HepG2 (cell line): ENCODE measurements at regions not wholly inside any gene's neighbourhood (a gene's known extent, or its start where the extent isn't known, plus 50 kb on each side); places are given as distances from the start of the nearest gene placed in this dataset.

ENCODE experiments used
- AGO1 ChIP-seq: fragments of 200-400 bp; formaldehyde crosslinking; IDR thresholded peaks from 2 replicates; pipeline ENCODE4 v1.6.1; 2017; ENCODE audit warnings: mild to moderate bottlenecking, low read depth, low read length, moderate library complexity; ENCODE audit not compliant: poor library complexity, severe bottlenecking
- EEA1 ChIP-seq: sonication (generic); formaldehyde crosslinking; IDR thresholded peaks from 2 replicates; pipeline ENCODE4 v1.5.1; 2020; ENCODE audit warnings: mild to moderate bottlenecking, missing genetic modification reagents, borderline replicate concordance
- HDAC2 ChIP-seq: sonication (generic); formaldehyde crosslinking; IDR thresholded peaks from 2 replicates; pipeline ENCODE4 v1.4.0; 2020; ENCODE audit warnings: missing genetic modification reagents
- HHEX ChIP-seq: IDR thresholded peaks from 2 replicates; pipeline ENCODE4 v1.6.1; 2016; ENCODE audit warnings: control low read depth
- JDP2 ChIP-seq: sonication (generic); formaldehyde crosslinking; IDR thresholded peaks from 2 replicates; pipeline ENCODE4 v1.8.1; 2022; ENCODE audit warnings: missing genetic modification reagents, borderline replicate concordance
- RFX1 ChIP-seq: fragments of 450-650 bp; IDR thresholded peaks from 2 replicates; pipeline ENCODE4 v1.6.1; 2017
- SCMH1 ChIP-seq: sonication (generic); formaldehyde crosslinking; IDR thresholded peaks from 2 replicates; pipeline ENCODE4 v1.9.0; 2021; ENCODE audit warnings: missing genetic modification reagents, mild to moderate bottlenecking, borderline replicate concordance
- THAP9 ChIP-seq: sonication (generic); formaldehyde crosslinking; IDR thresholded peaks from 2 replicates; pipeline ENCODE4; 2020; ENCODE audit warnings: missing genetic modification reagents, mild to moderate bottlenecking, borderline replicate concordance
- ZFP82 ChIP-seq: sonication (generic); formaldehyde crosslinking; IDR thresholded peaks from 2 replicates; pipeline ENCODE4 v1.5.1; 2020; ENCODE audit warnings: mild to moderate bottlenecking, missing genetic modification reagents, borderline replicate concordance
- ZMYM2 ChIP-seq: sonication (generic); formaldehyde crosslinking; IDR thresholded peaks from 2 replicates; pipeline ENCODE4 v1.8.0; 2022; ENCODE audit warnings: mild to moderate bottlenecking, missing genetic modification reagents
- ZNF234 ChIP-seq: sonication (generic); formaldehyde crosslinking; conservative IDR thresholded peaks from 2 replicates; pipeline ENCODE4 v1.5.1; 2020; ENCODE audit warnings: mild to moderate bottlenecking, missing genetic modification reagents
- ZNF281 ChIP-seq: sonication (generic); formaldehyde crosslinking; IDR thresholded peaks from 2 replicates; pipeline ENCODE4 v1.4.0; 2020; ENCODE audit warnings: missing genetic modification reagents, borderline replicate concordance
- ZNF703 ChIP-seq: sonication (generic); formaldehyde crosslinking; IDR thresholded peaks from 2 replicates; pipeline ENCODE4 v1.5.1; 2020; ENCODE audit warnings: missing genetic modification reagents, mild to moderate bottlenecking, moderate library complexity, borderline replicate concordance
- TF ChIP-seq, protein P1 (sequence below), 2 experiments: IDR thresholded peaks; 2 replicates each; pipeline ENCODE4 v1.6.1; 2011 to 2012; ENCODE audit warnings: low read length in 2 of 2, borderline replicate concordance in 1 of 2, low read depth in 1 of 2, mild to moderate bottlenecking in 1 of 2, moderate library complexity in 1 of 2
- TF ChIP-seq, protein P2 (sequence below): sonication (generic); formaldehyde crosslinking; IDR thresholded peaks from 2 replicates; pipeline ENCODE4 v1.8.0; 2022; ENCODE audit warnings: mild to moderate bottlenecking, missing genetic modification reagents
- TF ChIP-seq, protein P3 (sequence below): sonication (generic); formaldehyde crosslinking; conservative IDR thresholded peaks from 2 replicates; pipeline ENCODE4 v1.5.0; 2020; ENCODE audit warnings: missing genetic modification reagents

GRCh38 chr6:111997078-111997852, 56.6 kb upstream of the CCN6 start (continued):
- no peak for TF ChIP-seq ZMYM2 (CRISPR knock-in tag)
- TF ChIP-seq, protein P1, sequence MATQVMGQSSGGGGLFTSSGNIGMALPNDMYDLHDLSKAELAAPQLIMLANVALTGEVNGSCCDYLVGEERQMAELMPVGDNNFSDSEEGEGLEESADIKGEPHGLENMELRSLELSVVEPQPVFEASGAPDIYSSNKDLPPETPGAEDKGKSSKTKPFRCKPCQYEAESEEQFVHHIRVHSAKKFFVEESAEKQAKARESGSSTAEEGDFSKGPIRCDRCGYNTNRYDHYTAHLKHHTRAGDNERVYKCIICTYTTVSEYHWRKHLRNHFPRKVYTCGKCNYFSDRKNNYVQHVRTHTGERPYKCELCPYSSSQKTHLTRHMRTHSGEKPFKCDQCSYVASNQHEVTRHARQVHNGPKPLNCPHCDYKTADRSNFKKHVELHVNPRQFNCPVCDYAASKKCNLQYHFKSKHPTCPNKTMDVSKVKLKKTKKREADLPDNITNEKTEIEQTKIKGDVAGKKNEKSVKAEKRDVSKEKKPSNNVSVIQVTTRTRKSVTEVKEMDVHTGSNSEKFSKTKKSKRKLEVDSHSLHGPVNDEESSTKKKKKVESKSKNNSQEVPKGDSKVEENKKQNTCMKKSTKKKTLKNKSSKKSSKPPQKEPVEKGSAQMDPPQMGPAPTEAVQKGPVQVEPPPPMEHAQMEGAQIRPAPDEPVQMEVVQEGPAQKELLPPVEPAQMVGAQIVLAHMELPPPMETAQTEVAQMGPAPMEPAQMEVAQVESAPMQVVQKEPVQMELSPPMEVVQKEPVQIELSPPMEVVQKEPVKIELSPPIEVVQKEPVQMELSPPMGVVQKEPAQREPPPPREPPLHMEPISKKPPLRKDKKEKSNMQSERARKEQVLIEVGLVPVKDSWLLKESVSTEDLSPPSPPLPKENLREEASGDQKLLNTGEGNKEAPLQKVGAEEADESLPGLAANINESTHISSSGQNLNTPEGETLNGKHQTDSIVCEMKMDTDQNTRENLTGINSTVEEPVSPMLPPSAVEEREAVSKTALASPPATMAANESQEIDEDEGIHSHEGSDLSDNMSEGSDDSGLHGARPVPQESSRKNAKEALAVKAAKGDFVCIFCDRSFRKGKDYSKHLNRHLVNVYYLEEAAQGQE (IDR thresholded peaks at IDR 0.05; ENCODE audit: borderline replicate concordance in 1 of 2, low read depth in 1 of 2, low read length in 2 of 2): no peak
- TF ChIP-seq ZNF281 (CRISPR knock-in tag): no peak; the same call in 1 of the 2 replicates
- no peak for TF ChIP-seq RFX1
- TF ChIP-seq ZNF703: no peak
- TF ChIP-seq THAP9 (CRISPR knock-in tag): 0 out of 2 replicates have a peak, but pooled peaks have one; percentile 28
- TF ChIP-seq ZFP82 (CRISPR knock-in tag): no peak
- TF ChIP-seq EEA1 (CRISPR knock-in tag): no peak
- TF ChIP-seq SCMH1 (CRISPR knock-in tag): no peak
- TF ChIP-seq, protein P2, sequence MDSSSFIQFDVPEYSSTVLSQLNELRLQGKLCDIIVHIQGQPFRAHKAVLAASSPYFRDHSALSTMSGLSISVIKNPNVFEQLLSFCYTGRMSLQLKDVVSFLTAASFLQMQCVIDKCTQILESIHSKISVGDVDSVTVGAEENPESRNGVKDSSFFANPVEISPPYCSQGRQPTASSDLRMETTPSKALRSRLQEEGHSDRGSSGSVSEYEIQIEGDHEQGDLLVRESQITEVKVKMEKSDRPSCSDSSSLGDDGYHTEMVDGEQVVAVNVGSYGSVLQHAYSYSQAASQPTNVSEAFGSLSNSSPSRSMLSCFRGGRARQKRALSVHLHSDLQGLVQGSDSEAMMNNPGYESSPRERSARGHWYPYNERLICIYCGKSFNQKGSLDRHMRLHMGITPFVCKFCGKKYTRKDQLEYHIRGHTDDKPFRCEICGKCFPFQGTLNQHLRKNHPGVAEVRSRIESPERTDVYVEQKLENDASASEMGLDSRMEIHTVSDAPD (CRISPR knock-in tag): no peak
- no peak for TF ChIP-seq HDAC2
- no peak for TF ChIP-seq HHEX (CRISPR knock-in tag)
- TF ChIP-seq JDP2 (CRISPR knock-in tag): no peak
- TF ChIP-seq AGO1: no peak
- TF ChIP-seq ZNF234 (CRISPR knock-in tag): no peak
- TF ChIP-seq, protein P3, sequence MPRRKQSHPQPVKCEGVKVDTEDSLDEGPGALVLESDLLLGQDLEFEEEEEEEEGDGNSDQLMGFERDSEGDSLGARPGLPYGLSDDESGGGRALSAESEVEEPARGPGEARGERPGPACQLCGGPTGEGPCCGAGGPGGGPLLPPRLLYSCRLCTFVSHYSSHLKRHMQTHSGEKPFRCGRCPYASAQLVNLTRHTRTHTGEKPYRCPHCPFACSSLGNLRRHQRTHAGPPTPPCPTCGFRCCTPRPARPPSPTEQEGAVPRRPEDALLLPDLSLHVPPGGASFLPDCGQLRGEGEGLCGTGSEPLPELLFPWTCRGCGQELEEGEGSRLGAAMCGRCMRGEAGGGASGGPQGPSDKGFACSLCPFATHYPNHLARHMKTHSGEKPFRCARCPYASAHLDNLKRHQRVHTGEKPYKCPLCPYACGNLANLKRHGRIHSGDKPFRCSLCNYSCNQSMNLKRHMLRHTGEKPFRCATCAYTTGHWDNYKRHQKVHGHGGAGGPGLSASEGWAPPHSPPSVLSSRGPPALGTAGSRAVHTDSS: no peak
